ENCODE measurements at regions not wholly inside any gene's neighbourhood (a gene's known extent, or its start where the extent isn't known, plus 50 kb on each side); places are given as distances from the start of the nearest gene placed in this dataset.

- no peaks in the 10 kb centered on the region for H3K27me3 ChIP-seq (ENCODE audit: control insufficient read depth in 2 of 2, insufficient read depth in 1 of 2, low read length in 1 of 2)
- WGBS: 84% methylated on average over 13 of the region's 13 CpGs
- H3K36me3 ChIP-seq (ENCODE audit: control insufficient read depth in 2 of 2, insufficient read depth in 2 of 2, low read length in 1 of 2): no peaks in the 10 kb centered on the region
- H3K9me3 ChIP-seq (ENCODE audit: control insufficient read depth in 2 of 2, insufficient read depth in 1 of 2, low read length in 1 of 2): no peaks in the 10 kb centered on the region
- no peak overlapping the region for H3K4me3 ChIP-seq (ENCODE audit: low read length in 2 of 2)
- no peak overlapping the region for H3K27ac ChIP-seq (ENCODE audit: low read depth in 1 of 2, low read length in 1 of 2)
- no peak for DNase-seq (ENCODE audit: low read depth in 6 of 9, low spot score in 9 of 9)
- no peaks in the 10 kb centered on the region for H3K4me1 ChIP-seq (ENCODE audit: control insufficient read depth in 2 of 2, insufficient read depth in 2 of 2, low read length in 2 of 2)
These were observed 154.4 kb downstream of the ABCC12 start for GRCh38 chr16:48001324-48001895.

GRCh38 chr16:48000622-48001021 lies 155.2 kb downstream of the ABCC12 start:
- H3K9me3 ChIP-seq (ENCODE audit: control insufficient read depth in 2 of 2, insufficient read depth in 1 of 2, low read length in 1 of 2): no peaks in the 10 kb centered on the region
- H3K4me1 ChIP-seq (ENCODE audit: control insufficient read depth in 2 of 2, insufficient read depth in 2 of 2, low read length in 2 of 2): no peaks in the 10 kb centered on the region
- no peak overlapping the region for H3K4me3 ChIP-seq (ENCODE audit: low read length in 2 of 2)
- H3K27me3 ChIP-seq (ENCODE audit: control insufficient read depth in 2 of 2, insufficient read depth in 1 of 2, low read length in 1 of 2): no peaks in the 10 kb centered on the region
- 81% methylated on average over 3 of the region's 3 CpGs for WGBS
- no peaks in the 10 kb centered on the region for H3K36me3 ChIP-seq (ENCODE audit: control insufficient read depth in 2 of 2, insufficient read depth in 2 of 2, low read length in 1 of 2)
- DNase-seq (ENCODE audit: low read depth in 6 of 9, low spot score in 9 of 9): no peak
- no peak overlapping the region for H3K27ac ChIP-seq (ENCODE audit: low read depth in 1 of 2, low read length in 1 of 2)

- H3K36me3 ChIP-seq (ENCODE audit: control insufficient read depth in 2 of 2, insufficient read depth in 2 of 2, low read length in 1 of 2): no peaks in the 10 kb centered on the region
- WGBS: 95% methylated on average over 4 of the region's 4 CpGs
These were observed 156.2 kb downstream of the ABCC12 start for GRCh38 chr16:47999595-47999994.

GRCh38 chr16:47995354-47995753 lies 160.4 kb downstream of the ABCC12 start:
- DNase-seq (ENCODE audit: low read depth in 6 of 9, low spot score in 9 of 9): no peak
- Histone ChIP-seq H3K4me1 (ENCODE audit: control insufficient read depth in 2 of 2, insufficient read depth in 2 of 2, low read length in 2 of 2) (no peaks in the 10 kb centered on the region), H3K4me3 (ENCODE audit: low read length in 2 of 2) (no peak overlapping the region), H3K27ac (ENCODE audit: low read depth in 1 of 2, low read length in 1 of 2) (no peak overlapping the region), H3K27me3 (ENCODE audit: control insufficient read depth in 2 of 2, insufficient read depth in 1 of 2, low read length in 1 of 2) (no peaks in the 10 kb centered on the region), H3K9me3 (ENCODE audit: control insufficient read depth in 2 of 2, insufficient read depth in 1 of 2, low read length in 1 of 2) (no peaks in the 10 kb centered on the region), H3K36me3 (ENCODE audit: control insufficient read depth in 2 of 2, insufficient read depth in 2 of 2, low read length in 1 of 2) (no peaks in the 10 kb centered on the region)
- WGBS: 74% methylated on average over 2 of the region's 2 CpGs

More at GRCh38 chr16:47999595-47999994, 156.2 kb downstream of the ABCC12 start:
- no peaks in the 10 kb centered on the region for H3K9me3 ChIP-seq (ENCODE audit: control insufficient read depth in 2 of 2, insufficient read depth in 1 of 2, low read length in 1 of 2)
- DNase-seq (ENCODE audit: low read depth in 6 of 9, low spot score in 9 of 9): no peak
- H3K27me3 ChIP-seq (ENCODE audit: control insufficient read depth in 2 of 2, insufficient read depth in 1 of 2, low read length in 1 of 2): no peaks in the 10 kb centered on the region
- H3K4me1 ChIP-seq (ENCODE audit: control insufficient read depth in 2 of 2, insufficient read depth in 2 of 2, low read length in 2 of 2): no peaks in the 10 kb centered on the region
- H3K27ac ChIP-seq (ENCODE audit: low read depth in 1 of 2, low read length in 1 of 2): no peak overlapping the region
- H3K4me3 ChIP-seq (ENCODE audit: low read length in 2 of 2): no peak overlapping the region

- H3K27ac ChIP-seq (ENCODE audit: low read depth in 1 of 2, low read length in 1 of 2): no peak overlapping the region
- DNase-seq (ENCODE audit: low read depth in 6 of 9, low spot score in 9 of 9): no peak
- WGBS: 86% methylated on average over 2 of the region's 2 CpGs
- H3K4me1 ChIP-seq (ENCODE audit: control insufficient read depth in 2 of 2, insufficient read depth in 2 of 2, low read length in 2 of 2): no peaks in the 10 kb centered on the region
- H3K9me3 ChIP-seq (ENCODE audit: control insufficient read depth in 2 of 2, insufficient read depth in 1 of 2, low read length in 1 of 2): no peaks in the 10 kb centered on the region
- no peaks in the 10 kb centered on the region for H3K27me3 ChIP-seq (ENCODE audit: control insufficient read depth in 2 of 2, insufficient read depth in 1 of 2, low read length in 1 of 2)
- H3K36me3 ChIP-seq (ENCODE audit: control insufficient read depth in 2 of 2, insufficient read depth in 2 of 2, low read length in 1 of 2): no peaks in the 10 kb centered on the region
- H3K4me3 ChIP-seq (ENCODE audit: low read length in 2 of 2): no peak overlapping the region
These were observed 164.3 kb downstream of the ABCC12 start for GRCh38 chr16:47991491-47991890.

- Histone ChIP-seq H3K4me3 (ENCODE audit: low read length in 2 of 2) (no peak overlapping the region), H3K36me3 (ENCODE audit: control insufficient read depth in 2 of 2, insufficient read depth in 2 of 2, low read length in 1 of 2) (no peaks in the 10 kb centered on the region), H3K4me1 (ENCODE audit: control insufficient read depth in 2 of 2, insufficient read depth in 2 of 2, low read length in 2 of 2) (no peaks in the 10 kb centered on the region), H3K27me3 (ENCODE audit: control insufficient read depth in 2 of 2, insufficient read depth in 1 of 2, low read length in 1 of 2) (no peaks in the 10 kb centered on the region), H3K9me3 (ENCODE audit: control insufficient read depth in 2 of 2, insufficient read depth in 1 of 2, low read length in 1 of 2) (no peaks in the 10 kb centered on the region), H3K27ac (ENCODE audit: low read depth in 1 of 2, low read length in 1 of 2) (no peak overlapping the region)
- 83% methylated on average over 2 of the region's 2 CpGs for WGBS
- no peak for DNase-seq (ENCODE audit: low read depth in 6 of 9, low spot score in 9 of 9)
These were observed 165.1 kb downstream of the ABCC12 start for GRCh38 chr16:47990676-47991075.

- 88% methylated on average over 2 of the region's 2 CpGs for WGBS
- Histone ChIP-seq H3K27me3 (ENCODE audit: control insufficient read depth in 2 of 2, insufficient read depth in 1 of 2, low read length in 1 of 2) (no peaks in the 10 kb centered on the region), H3K27ac (ENCODE audit: low read depth in 1 of 2, low read length in 1 of 2) (no peak overlapping the region), H3K4me1 (ENCODE audit: control insufficient read depth in 2 of 2, insufficient read depth in 2 of 2, low read length in 2 of 2) (no peaks in the 10 kb centered on the region), H3K36me3 (ENCODE audit: control insufficient read depth in 2 of 2, insufficient read depth in 2 of 2, low read length in 1 of 2) (no peaks in the 10 kb centered on the region), H3K4me3 (ENCODE audit: low read length in 2 of 2) (no peak overlapping the region), H3K9me3 (ENCODE audit: control insufficient read depth in 2 of 2, insufficient read depth in 1 of 2, low read length in 1 of 2) (no peaks in the 10 kb centered on the region)
- DNase-seq (ENCODE audit: low read depth in 6 of 9, low spot score in 9 of 9): no peak
These were observed 168.7 kb downstream of the ABCC12 start for GRCh38 chr16:47987136-47987535.

GRCh38 chr16:47986031-47986430 lies 169.8 kb downstream of the ABCC12 start:
- H3K4me1 ChIP-seq (ENCODE audit: control insufficient read depth in 2 of 2, insufficient read depth in 2 of 2, low read length in 2 of 2): no peaks in the 10 kb centered on the region
- no peaks in the 10 kb centered on the region for H3K27me3 ChIP-seq (ENCODE audit: control insufficient read depth in 2 of 2, insufficient read depth in 1 of 2, low read length in 1 of 2)
- H3K36me3 ChIP-seq (ENCODE audit: control insufficient read depth in 2 of 2, insufficient read depth in 2 of 2, low read length in 1 of 2): no peaks in the 10 kb centered on the region
- no peak overlapping the region for H3K27ac ChIP-seq (ENCODE audit: low read depth in 1 of 2, low read length in 1 of 2)
- H3K4me3 ChIP-seq (ENCODE audit: low read length in 2 of 2): no peak overlapping the region
- no peak for DNase-seq (ENCODE audit: low read depth in 6 of 9, low spot score in 9 of 9)
- H3K9me3 ChIP-seq (ENCODE audit: control insufficient read depth in 2 of 2, insufficient read depth in 1 of 2, low read length in 1 of 2): no peaks in the 10 kb centered on the region

GRCh38 chr16:47984669-47985068 lies 171.1 kb downstream of the ABCC12 start:
- no peaks in the 10 kb centered on the region for H3K36me3 ChIP-seq (ENCODE audit: control insufficient read depth in 2 of 2, insufficient read depth in 2 of 2, low read length in 1 of 2)
- no peak for DNase-seq (ENCODE audit: low read depth in 6 of 9, low spot score in 9 of 9)

More at GRCh38 chr16:47984669-47985068, 171.1 kb downstream of the ABCC12 start:
- H3K4me1 ChIP-seq (ENCODE audit: control insufficient read depth in 2 of 2, insufficient read depth in 2 of 2, low read length in 2 of 2): no peaks in the 10 kb centered on the region
- no peaks in the 10 kb centered on the region for H3K27me3 ChIP-seq (ENCODE audit: control insufficient read depth in 2 of 2, insufficient read depth in 1 of 2, low read length in 1 of 2)
- H3K27ac ChIP-seq (ENCODE audit: low read depth in 1 of 2, low read length in 1 of 2): no peak overlapping the region
- H3K9me3 ChIP-seq (ENCODE audit: control insufficient read depth in 2 of 2, insufficient read depth in 1 of 2, low read length in 1 of 2): no peaks in the 10 kb centered on the region
- no peak overlapping the region for H3K4me3 ChIP-seq (ENCODE audit: low read length in 2 of 2)
